NCI-H2196 (cell line): ENCODE measurements at regions not wholly inside any gene's neighbourhood (a gene's known extent, or its start where the extent isn't known, plus 50 kb on each side); places are given as distances from the start of the nearest gene placed in this dataset.

Experiments
- DNase-seq: peaks from one replicate; lab custom pipeline; 2025; ENCODE audit not compliant: unreplicated experiment; lab: John Stamatoyannopoulos, UW

DNA sequence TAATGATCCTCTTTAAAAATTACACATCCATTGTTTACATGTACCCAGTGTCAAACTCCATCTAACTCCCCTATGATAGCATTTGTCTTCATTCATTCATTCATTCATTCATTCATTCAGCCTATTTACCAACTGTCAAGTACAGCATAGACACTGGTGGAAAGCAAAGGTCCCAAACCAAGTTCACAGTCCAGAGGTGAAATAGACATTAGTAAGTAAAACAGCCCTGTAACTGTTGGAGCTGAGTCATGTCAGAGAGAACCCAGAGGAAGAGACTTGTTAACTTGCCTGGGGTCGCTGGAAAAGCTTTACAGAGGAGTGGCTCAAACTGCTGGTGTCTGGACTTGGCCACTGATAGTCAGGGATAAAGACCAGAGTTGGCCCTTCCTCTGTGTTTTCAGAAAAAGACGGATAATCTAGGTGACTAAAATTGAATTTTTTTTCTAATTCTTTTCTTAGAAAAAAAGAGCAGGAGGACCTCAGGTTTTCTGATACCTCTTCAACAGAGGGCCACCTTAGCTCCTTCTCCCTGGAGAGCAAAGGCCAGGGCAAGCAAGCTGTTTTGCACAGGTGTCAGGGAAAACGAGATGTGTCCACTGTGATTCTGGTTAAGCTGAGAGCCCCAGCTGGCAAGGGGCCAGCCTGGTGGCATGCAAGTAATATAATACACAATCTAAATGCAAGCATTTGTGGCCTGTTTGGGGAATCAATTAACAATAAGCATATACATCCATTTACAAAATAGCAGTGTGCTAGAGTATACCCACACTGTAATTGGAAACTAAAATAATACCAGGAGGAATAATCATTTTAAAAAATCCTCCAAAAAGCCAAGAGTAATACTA lies 96.7 kb upstream of the SLC14A2 start:
- DNase-seq = no peak

DNA sequence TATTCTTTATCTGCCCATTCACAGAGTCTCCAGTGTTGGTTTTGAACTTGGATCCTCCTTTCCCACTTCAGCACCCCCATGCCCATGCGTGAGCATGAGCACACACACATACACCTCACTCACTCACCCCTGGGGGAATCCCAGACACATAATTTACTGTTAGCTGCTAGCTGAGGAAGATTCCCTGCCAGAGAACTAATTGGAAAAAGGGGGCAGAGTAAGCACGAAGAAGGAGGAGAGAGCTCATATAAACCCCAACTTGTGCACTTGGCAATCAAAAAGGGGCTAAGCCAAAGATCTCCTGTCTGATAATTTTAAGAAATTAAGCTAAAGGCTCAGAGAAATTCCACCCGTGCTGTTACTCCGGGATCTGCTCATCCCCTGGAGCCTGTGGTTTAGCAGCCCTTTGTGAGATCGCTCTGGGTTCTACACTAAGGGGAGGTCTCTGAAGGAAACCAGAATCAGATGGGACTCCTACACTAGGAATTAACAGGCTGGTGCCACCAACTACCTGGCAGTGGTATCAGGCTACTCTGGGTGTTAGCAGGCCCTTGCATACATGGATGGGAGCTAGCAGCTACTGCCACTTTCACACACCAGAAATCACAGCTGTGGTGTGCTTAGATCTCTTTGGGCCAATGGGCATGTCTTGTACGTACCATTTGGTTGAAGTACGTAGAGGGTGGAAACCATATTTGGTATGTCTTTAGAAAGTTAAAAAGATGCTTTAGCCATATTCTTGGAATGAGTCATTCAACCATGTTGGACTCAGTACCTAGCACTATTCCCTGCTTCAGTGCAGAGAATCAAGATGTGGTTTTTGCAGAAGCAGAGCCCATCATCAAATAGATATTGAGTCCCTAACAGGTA lies 95.6 kb upstream of the SLC14A2 start:
- no peak for DNase-seq

DNA sequence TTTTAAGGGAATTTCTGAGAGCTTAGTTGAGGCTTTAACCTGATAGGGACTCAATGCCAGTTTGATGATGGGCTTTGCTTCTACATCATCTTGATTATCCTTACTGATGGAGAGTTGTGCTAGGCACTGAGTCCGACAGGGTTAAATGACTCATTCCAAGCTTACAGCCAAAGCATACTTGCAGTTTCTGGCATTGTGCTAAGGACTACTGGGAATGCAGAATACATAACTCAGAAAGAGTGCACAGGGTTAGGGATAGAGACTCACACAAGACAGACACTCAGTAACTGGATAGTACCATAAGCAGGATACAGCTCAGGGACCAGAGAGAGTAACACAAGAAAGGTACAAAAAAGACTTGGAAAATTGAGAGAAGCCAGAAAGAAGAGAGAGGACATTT lies 94.1 kb upstream of the SLC14A2 start:
- no peak for DNase-seq

DNA sequence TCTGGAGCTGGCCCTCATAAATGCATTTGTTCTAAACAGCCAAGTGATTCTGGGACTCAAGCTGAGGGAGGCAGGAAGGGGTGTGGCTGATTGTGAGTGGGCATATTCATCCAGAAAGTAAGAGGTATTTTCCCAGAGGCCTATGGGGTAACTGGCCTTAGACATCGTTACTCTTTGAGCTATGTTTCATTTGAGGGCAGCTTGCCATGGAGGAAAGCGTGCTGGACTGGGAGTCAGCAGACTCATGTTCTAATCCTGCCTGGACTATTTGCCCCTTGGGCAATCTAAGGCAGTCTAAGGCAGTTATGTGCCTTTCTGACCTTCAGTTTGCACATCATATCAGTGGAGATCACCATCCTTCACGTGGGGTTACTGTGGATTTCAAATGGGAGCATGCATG lies 93.5 kb upstream of the SLC14A2 start:
- DNase-seq = no peak

DNA sequence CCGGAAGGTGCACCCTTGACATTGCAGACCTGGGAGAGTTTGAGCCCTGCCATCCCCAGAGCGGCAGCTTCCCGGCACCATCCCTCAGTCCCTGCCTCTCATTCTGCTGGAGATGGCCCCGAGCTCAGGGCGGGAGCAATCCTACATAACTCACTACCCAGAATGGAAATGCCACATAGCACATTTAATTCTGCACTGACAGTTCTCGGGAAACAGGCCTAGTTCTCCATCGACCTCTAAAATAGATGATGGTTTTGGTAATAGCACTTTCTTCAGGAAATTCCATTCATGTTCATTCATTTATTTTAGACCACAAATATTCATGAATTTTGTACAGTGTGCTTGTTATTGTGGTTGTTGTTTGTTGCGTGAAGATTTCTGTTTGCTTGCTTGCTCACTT lies 92.9 kb upstream of the SLC14A2 start:
- DNase-seq = no peak

DNA sequence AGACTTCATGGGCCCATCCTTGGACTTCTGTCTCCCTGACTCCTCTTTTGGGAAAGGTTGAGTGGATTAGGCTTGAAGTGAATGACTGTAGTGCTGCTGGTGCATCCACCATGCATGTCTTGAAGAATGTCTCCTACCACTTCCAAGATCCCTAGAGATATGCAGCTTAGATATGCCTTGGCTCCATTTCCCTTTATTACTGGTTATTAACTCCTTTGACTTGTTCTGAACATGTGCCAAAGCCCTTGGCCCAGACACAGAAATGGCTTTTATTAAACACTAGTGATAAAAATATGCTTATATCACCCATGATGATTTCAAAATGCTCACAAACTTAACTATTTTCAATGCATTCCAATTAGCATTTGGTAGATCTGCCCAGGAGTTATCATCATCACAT lies 90.0 kb upstream of the SLC14A2 start:
- DNase-seq = no peak

DNA sequence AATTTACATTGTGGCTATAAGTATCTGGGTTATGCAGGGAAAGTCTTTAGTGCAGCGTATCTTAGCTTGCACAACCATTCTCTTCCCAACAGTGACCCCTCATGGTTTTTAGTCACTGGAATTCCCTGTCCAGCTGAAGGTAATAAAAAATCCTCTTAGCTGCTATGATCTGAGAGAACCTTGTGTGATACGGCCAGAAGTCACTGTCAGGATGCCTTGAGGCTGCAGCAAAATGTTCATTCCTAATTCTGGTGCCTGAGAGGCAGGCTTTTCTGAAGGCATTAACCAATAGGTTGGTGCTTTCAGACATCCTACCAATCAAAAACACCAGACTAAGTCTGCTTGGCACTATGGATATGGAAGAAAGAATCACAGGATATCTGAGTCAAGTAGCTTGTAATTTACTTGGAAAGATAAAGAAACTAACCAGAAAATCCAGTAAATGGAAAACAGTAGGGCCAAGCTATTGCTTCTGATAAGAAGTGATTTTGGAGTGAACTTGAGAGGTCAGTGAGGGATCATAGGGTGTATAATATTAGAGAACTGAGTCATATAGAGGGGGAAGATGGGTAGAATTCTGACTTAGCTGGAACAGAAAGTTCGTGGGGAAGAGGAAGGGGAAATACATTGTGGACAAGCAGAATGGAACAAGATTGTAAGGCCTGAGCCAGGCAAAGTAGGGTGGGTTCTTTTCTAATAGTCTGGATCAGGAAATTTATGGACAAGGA lies 89.0 kb upstream of the SLC14A2 start:
- DNase-seq = no peak

DNA sequence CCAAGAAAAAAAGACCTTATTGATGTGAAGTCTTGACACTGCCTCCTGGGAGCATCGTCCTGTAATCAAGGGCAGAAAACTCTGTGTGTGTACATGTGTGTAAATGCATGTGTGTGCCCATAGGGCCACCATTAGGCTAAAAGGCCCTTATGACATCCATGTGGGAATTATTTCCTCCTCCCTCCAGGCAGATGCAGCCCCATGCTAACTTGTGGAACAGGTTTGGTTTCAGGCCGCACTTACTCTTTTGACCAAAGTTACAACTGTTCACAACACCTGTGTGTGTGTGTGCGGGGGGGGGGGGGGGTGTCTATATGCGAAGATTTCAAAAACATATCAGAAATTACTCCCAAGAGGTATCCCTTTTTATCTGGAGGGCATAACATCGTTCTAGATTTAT lies 87.4 kb upstream of the SLC14A2 start:
- no peak for DNase-seq

DNA sequence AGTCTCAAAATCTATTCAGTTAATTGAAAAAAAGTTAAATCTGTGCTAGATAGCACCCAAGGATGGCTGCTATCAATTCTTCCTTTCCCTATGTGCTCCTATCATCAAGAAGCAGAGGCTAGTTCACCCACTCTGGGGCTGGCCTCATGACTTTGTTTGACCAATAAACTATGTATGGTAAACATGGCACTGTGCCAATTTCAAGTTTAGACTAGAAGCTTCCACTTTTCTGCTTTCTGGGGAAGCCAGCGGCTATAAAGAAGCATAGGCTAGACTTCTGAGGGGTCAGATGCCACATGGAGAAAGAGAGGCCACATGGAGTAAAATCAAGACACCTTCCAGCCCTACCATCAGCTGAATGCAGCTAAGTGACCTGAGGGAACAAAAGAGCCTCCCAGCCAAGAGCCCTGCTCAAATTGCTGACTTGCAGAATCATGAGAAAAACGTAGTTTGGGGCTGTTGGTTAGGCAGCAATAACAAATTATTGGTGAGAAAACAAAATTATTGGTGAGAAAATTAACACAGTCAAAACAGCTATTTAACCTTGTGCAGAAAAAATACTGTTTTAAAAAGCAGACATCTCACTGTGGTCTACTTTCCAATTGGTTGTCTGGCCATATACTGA lies 86.5 kb upstream of the SLC14A2 start:
- no peak for DNase-seq

DNA sequence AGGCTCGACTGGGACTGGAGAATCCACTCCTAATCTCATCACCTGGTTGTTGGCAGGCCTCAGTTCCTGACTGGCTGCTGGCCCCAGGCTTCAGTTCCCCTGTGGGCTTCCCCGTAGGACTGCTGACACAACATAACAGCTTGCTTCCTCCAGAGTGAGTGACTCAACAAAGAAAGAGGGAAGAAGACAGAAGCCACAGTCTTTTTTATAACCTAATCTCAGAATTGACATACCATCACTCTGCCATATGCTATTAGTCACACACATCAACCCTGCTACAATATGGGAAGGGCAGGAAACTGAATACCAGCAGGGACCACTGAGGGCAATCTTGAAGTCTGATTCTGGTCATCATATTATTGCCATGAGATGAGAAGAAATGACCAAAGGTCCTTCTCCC lies 76.8 kb upstream of the SLC14A2 start:
- DNase-seq = no peak

DNA sequence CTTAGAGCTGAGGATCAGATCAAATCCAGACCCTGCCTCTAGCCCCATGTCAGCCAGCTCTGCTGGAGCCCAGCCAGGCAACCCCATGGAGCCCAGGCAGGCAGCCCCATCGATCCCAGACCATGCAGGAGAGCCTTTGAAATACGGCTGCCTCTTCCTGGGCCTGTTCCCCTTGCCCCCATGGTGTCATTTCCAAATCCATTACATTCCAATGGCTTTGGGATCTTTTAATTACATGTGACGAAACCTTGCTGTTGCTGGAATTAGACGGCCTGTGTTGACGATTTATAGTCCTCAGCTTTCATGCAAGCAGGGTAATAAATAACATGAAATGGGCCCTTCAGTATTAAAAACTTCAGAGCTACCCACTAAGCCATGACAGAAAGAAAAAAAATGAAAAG lies 75.8 kb upstream of the SLC14A2 start:
- DNase-seq = no peak

DNA sequence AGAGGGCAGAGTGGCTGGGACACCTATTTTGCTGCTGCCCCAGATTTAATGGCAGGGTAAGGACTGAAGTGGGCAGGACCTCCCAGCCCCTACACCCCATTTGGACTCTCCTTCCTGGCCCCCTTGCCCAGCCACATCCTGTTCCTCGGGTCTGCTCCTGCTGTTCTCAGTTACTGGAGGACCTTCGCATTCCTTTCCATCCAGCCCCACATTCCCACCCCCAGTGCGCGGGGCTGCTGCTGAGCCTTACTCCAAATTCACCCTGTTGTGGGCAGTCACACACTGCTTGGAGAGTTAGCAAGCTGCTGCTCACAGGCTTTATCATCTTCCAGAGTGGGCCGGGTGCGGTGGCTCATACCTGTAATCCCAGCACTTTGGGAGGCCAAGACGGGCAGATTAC lies 75.2 kb upstream of the SLC14A2 start:
- no peak for DNase-seq

DNA sequence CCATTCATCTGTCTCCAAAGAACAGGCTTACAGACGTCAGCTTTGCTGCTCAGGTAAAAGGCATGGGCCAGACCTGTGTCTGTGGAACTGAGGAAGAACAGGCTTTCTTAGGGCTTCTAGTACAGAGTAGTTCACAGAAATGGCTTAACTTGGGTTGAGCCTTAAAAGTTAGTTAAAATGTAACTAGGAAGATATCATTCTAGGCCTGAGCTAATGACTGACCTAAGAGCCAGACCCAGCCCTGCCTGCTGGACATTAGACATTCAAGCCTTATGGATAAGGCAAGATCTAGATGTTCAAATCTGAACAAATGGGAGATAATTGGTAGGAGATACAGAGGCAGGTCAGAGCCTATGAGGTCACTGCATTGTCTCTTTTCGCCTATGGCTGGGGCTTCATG lies 73.9 kb upstream of the SLC14A2 start:
- no peak for DNase-seq

DNA sequence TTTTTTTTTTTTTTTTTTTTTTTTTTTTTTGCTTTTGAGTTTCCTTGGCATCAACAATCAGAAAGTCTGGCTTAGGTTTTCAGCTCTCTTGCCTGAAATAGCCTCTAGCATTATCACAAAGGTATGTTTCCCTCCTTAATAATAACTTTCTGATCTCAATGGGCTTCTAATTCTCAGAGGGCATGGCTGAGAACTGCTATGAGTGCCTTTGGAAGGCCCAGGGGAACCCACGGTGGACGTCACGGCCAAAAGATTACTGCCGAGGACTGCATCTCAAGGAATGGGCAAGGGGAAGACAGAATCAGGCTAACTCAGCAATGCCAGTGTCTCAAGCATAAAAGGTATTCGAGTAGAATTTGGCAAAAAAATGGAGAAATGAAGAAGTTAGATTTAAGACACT lies 73.2 kb upstream of the SLC14A2 start:
- no peak for DNase-seq

DNA sequence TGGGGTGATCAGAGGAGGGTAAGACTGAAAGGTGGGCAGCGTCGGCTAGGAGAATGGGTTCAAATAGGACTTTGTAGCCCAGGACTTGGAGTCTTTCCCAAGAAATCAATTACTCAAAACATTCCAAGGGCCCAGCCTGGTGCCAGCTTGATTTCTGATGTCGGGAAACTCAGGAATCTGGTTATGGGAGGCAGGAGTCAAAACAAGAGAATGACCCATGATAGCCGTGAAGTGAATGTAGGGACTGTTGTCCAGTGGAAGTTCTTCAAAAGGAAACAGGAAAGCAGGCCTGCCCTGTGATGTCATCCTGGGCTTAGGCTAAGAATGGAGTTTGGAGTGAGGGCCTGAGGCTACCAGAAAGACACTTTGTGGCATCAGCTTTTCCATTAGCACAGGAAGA lies 67.4 kb upstream of the SLC14A2 start:
- DNase-seq = no peak

DNA sequence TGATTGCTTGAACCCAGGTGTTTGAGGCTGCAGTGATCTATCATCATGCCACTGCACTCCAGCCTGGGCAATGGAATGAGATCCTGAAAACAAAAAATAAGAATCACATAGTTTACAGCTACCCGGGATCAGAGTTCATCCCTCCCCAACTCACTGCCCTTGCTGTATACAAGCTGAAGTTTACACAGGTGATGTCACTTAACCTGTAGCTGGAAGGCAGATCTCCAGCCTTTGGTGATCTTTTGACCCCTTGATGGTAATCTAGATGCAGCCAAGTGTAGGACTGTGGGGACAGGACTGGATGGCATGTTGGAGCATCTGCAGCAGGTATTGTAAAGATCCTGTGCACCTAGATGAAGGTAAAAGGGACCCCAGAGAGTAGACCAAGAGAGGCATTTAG lies 66.7 kb upstream of the SLC14A2 start:
- DNase-seq = no peak

DNA sequence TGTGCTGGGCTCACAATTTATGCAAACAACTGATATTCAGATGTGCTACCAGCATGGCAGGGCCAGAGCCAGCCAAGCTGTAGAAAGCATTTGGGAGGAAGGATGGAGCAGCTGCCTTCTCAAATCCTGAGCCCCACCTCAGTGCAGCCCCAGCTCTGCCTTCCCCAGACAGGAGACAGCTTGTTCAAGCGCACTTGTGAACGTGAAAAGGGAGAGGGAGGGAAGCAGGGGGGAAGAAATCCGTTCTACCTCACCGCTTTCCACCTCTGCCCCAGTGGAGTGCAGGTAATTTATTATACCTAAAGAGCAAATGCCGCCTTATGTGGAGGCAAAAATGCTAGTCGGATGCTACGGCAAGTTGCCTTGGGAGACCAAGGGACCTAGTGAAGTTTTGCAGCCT lies 66.0 kb upstream of the SLC14A2 start:
- no peak for DNase-seq

DNA sequence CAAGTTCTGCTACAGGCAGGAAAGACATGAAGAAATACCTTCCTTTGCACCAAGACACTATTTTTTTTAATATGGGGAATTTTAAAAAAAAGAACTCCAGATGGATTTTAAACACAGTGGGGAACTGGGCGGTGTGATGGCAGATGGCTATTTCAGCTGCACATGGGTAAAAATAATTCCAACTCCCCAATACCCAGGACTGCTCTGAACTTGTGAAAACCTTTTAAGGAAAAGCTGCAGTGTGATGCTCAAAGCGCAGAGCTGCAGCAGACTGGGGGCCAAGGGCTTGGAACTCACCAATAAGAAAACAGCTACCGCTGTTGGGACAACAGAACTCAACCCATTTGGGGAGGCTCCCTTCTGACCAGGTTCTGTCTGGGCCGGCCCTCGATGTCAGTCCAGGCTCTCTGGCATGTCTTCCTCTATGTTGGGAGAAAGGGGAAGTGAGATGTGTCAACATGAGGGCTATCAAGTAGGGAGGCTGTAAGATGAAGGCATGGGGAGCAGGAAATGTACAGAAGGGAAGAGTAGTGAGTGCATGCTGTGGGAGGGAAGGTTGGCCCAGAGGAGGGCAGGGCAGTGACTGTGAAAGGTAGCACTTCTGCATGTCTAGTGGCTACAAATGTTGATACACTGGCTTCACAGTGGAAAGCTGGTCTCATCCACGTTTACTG lies 64.0 kb upstream of the SLC14A2 start:
- no peak for DNase-seq

DNA sequence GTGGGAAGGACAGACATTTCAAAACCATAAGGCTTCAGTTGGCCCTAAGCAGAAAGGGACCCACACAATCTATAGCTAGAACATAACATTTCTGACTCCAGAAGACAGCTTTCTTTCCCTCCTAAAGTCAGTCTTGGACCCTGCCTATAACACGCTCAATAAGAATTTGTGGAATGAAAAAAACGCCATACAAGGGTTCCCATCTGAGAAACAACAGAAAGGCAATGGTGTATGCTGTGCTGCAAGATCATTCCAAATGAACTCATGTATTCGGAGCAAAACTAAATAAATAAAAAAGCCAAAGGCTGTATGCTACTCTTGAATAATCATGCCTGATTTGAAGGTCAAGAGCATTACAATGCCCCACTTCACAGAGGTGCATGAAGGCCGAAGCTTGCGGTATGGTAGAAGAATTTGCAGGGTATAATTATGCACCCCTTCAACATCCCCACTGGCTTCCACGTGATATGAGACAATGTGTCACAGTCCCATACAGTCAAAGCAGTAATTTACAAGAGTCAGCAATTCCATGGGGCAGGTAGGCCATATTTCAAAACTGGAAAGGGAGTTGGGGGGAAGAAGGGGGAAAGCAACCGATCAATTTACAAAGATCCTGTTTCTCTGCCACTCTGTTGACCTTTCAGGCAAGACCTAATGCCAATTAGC lies 61.4 kb upstream of the SLC14A2 start:
- no peak for DNase-seq

DNA sequence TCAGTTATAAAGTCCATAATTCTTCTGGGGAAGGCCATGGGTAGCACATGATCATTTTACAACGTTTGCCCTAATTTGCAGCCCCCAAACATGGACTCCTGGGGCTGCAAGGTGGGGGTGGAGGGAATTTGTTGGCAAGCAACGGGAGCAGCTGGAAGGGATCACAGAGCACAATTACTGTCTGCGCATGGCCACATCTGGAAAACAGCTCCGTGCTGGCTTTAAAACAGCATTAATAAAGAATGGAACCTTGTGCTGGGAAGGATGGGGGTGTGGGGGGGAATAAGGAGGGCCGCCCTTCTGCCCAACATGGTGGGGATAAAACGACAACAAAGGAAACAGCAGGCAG lies 60.9 kb upstream of the SLC14A2 start:
- no peak for DNase-seq
